Activated CD8-positive, alpha-beta memory T cell treated with anti-CD3 and anti-CD28 coated beads, Interleukin-2, amount 10 ng/mL, durations not matched to agents 7 days and 5 days (primary cell): ENCODE measurements at regions not wholly inside any gene's neighbourhood (a gene's known extent, or its start where the extent isn't known, plus 50 kb on each side); places are given as distances from the start of the nearest gene placed in this dataset.
"Not testable (repeated sequence)": the region's sequence is repeated elsewhere in the genome, so short reads cannot be mapped to it uniquely, and the experiment has no call there.

Experiments
- ATAC-seq: fragments of 150-1000 bp; cut with Tn5 transposase; one replicate; pipeline ENCODE4 v1.10.0; 2021; ENCODE audit warnings: moderate library complexity
- CTCF ChIA-PET: fragments of 350-600 bp; sonication (Branson Sonifier 250); formaldehyde crosslinking; loops from one replicate; lab custom pipeline; 2021; ENCODE audit warnings: antibody characterized with exemption; lab: Charles Lee
- DNase-seq: peaks from one replicate; pipeline ENCODE4 v3.0.0-alpha.2; 2020
- H3K27ac Mint-ChIP-seq: one replicate; pipeline ENCODE4 v1.8.0; 2021; ENCODE audit warnings: mild to moderate bottlenecking, mixed read lengths
- H3K27me3 Mint-ChIP-seq: one replicate; pipeline ENCODE4 v1.8.0; 2021; ENCODE audit warnings: mixed read lengths
- H3K36me3 Mint-ChIP-seq: one replicate; pipeline ENCODE4 v1.8.0; 2021; ENCODE audit warnings: mild to moderate bottlenecking, mixed read lengths
- H3K4me1 Mint-ChIP-seq: one replicate; pipeline ENCODE4 v1.8.0; 2021; ENCODE audit warnings: mixed read lengths
- H3K4me3 Mint-ChIP-seq: one replicate; pipeline ENCODE4 v1.8.0; 2021; ENCODE audit warnings: mild to moderate bottlenecking, moderate library complexity, mixed read lengths
- H3K9me3 Mint-ChIP-seq: one replicate; pipeline ENCODE4 v1.8.0; 2022; ENCODE audit warnings: low read depth, mixed read lengths

- H3K9me3 Mint-ChIP-seq: no peaks in the 10 kb centered on the region
- H3K36me3 Mint-ChIP-seq: no peaks in the 10 kb centered on the region
- H3K4me1 Mint-ChIP-seq: no peaks in the 10 kb centered on the region
- H3K27ac Mint-ChIP-seq: no peak overlapping the region
- CTCF ChIA-PET: no interaction called here
- no peak overlapping the region for H3K4me3 Mint-ChIP-seq
- H3K27me3 Mint-ChIP-seq: no peaks in the 10 kb centered on the region
- no peak for ATAC-seq
- DNase-seq: no peak
Measured at GRCh38 chr4:26227601-26228229, 93.1 kb upstream of the RBPJ start.

GRCh38 chr4:26228883-26229282, 91.9 kb upstream of the RBPJ start:
- Mint-ChIP-seq H3K27me3 (peaks cover 5% of the 10 kb centered on the region), H3K27ac (no peak overlapping the region), H3K9me3 (no peaks in the 10 kb centered on the region), H3K36me3 (no peaks in the 10 kb centered on the region), H3K4me3 (no peak overlapping the region), H3K4me1 (peaks cover 8% of the 10 kb centered on the region)
- CTCF ChIA-PET: interaction anchor here (1.1 kb wide), 1 partner anchor 8 kb away, joined by 3 read pairs; no protein-coding TSS in a partner anchor
- DNase-seq: no peak
- ATAC-seq: no peak

GRCh38 chr4:26229974-26230373, 90.8 kb upstream of the RBPJ start:
- Mint-ChIP-seq H3K4me3 (no peak overlapping the region), H3K4me1 (peaks cover 9% of the 10 kb centered on the region), H3K27ac (no peak overlapping the region), H3K36me3 (no peaks in the 10 kb centered on the region), H3K27me3 (peaks cover 5% of the 10 kb centered on the region), H3K9me3 (no peaks in the 10 kb centered on the region)
- DNase-seq: no peak
- CTCF ChIA-PET: no interaction called here
- no peak for ATAC-seq

GRCh38 chr4:26233350-26233749, 87.5 kb upstream of the RBPJ start:
- H3K27me3 Mint-ChIP-seq: peaks cover 5% of the 10 kb centered on the region
- no peak overlapping the region for H3K27ac Mint-ChIP-seq
- DNase-seq (no peak), ATAC-seq (no peak)
- H3K4me3 Mint-ChIP-seq: no peak overlapping the region
- peaks cover 1% of the 10 kb centered on the region for H3K36me3 Mint-ChIP-seq
- CTCF ChIA-PET: interaction anchor here (0.8 to 1.0 kb wide), 3 partner anchors 16 to 245 kb away, joined by 3 read pairs; no protein-coding TSS in a partner anchor
- H3K4me1 Mint-ChIP-seq: peaks cover 9% of the 10 kb centered on the region
- H3K9me3 Mint-ChIP-seq: peaks cover 1% of the 10 kb centered on the region

- no peak for ATAC-seq
- no peak for DNase-seq
- CTCF ChIA-PET: interaction anchor here (0.8 to 1.0 kb wide), 2 partner anchors 11 to 95 kb away, joined by 3 to 4 read pairs; no protein-coding TSS in a partner anchor
- Mint-ChIP-seq H3K27ac (no peak overlapping the region), H3K36me3 (peaks cover 1% of the 10 kb centered on the region), H3K27me3 (peaks cover 5% of the 10 kb centered on the region), H3K9me3 (peaks cover 1% of the 10 kb centered on the region), H3K4me1 (peaks cover 9% of the 10 kb centered on the region), H3K4me3 (no peak overlapping the region)
Measured at GRCh38 chr4:26235500-26235899, 85.3 kb upstream of the RBPJ start.

GRCh38 chr4:26237916-26238315, 82.9 kb upstream of the RBPJ start:
- DNase-seq: no peak
- no peak overlapping the region for H3K4me3 Mint-ChIP-seq
- no peak for ATAC-seq
- H3K27ac Mint-ChIP-seq: no peak overlapping the region
- peaks cover 4% of the 10 kb centered on the region for H3K27me3 Mint-ChIP-seq
- peaks cover 1% of the 10 kb centered on the region for H3K9me3 Mint-ChIP-seq
- CTCF ChIA-PET: no interaction called here
- peaks cover 9% of the 10 kb centered on the region for H3K4me1 Mint-ChIP-seq
- peaks cover 1% of the 10 kb centered on the region for H3K36me3 Mint-ChIP-seq

- ATAC-seq: no peak
- Mint-ChIP-seq H3K4me3 (no peak overlapping the region), H3K27ac (no peak overlapping the region), H3K36me3 (peaks cover 1% of the 10 kb centered on the region), H3K4me1 (peaks cover 6% of the 10 kb centered on the region), H3K27me3 (peaks cover 1% of the 10 kb centered on the region), H3K9me3 (peaks cover 1% of the 10 kb centered on the region)
- DNase-seq: no peak
- CTCF ChIA-PET: no interaction called here
Measured at GRCh38 chr4:26238426-26238777, 82.4 kb upstream of the RBPJ start.

- CTCF ChIA-PET: no interaction called here
- H3K4me3 Mint-ChIP-seq: no peak overlapping the region
Measured at GRCh38 chr4:26238778-26239679, 81.8 kb upstream of the RBPJ start.

GRCh38 chr4:26239801-26240200, 81.0 kb upstream of the RBPJ start:
- ATAC-seq (no peak), DNase-seq (no peak)
- no peak overlapping the region for H3K27ac Mint-ChIP-seq
- H3K27me3 Mint-ChIP-seq: no peaks in the 10 kb centered on the region
- peaks cover 1% of the 10 kb centered on the region for H3K9me3 Mint-ChIP-seq
- CTCF ChIA-PET: no interaction called here
- H3K4me3 Mint-ChIP-seq: no peak overlapping the region
- peaks cover 1% of the 10 kb centered on the region for H3K36me3 Mint-ChIP-seq
- H3K4me1 Mint-ChIP-seq: no peaks in the 10 kb centered on the region

More at GRCh38 chr4:26238778-26239679, 81.8 kb upstream of the RBPJ start:
- Mint-ChIP-seq H3K36me3 (peaks cover 1% of the 10 kb centered on the region), H3K27ac (no peak overlapping the region), H3K9me3 (peaks cover 1% of the 10 kb centered on the region), H3K4me1 (no peaks in the 10 kb centered on the region), H3K27me3 (no peaks in the 10 kb centered on the region)
- DNase-seq (no peak), ATAC-seq (no peak)

- ATAC-seq: no peak
- Mint-ChIP-seq H3K27me3 (no peaks in the 10 kb centered on the region), H3K4me1 (no peaks in the 10 kb centered on the region), H3K27ac (no peak overlapping the region), H3K36me3 (peaks cover under 1% of the 10 kb centered on the region), H3K9me3 (no peaks in the 10 kb centered on the region), H3K4me3 (no peak overlapping the region)
- CTCF ChIA-PET: no interaction called here
- no peak for DNase-seq
Measured at GRCh38 chr4:26241179-26241578, 79.6 kb upstream of the RBPJ start.

- no peaks in the 10 kb centered on the region for H3K9me3 Mint-ChIP-seq
- no peak overlapping the region for H3K27ac Mint-ChIP-seq
- ATAC-seq: no peak
- H3K27me3 Mint-ChIP-seq: no peaks in the 10 kb centered on the region
- H3K36me3 Mint-ChIP-seq: no peaks in the 10 kb centered on the region
- CTCF ChIA-PET: no interaction called here
- H3K4me3 Mint-ChIP-seq: no peak overlapping the region
- DNase-seq: no peak
- H3K4me1 Mint-ChIP-seq: no peaks in the 10 kb centered on the region
Measured at GRCh38 chr4:26242451-26242850, 78.4 kb upstream of the RBPJ start.

GRCh38 chr4:26244138-26244537, 76.7 kb upstream of the RBPJ start:
- not testable (repeated sequence) for ATAC-seq, H3K4me3 Mint-ChIP-seq, H3K36me3 Mint-ChIP-seq, H3K27me3 Mint-ChIP-seq, H3K4me1 Mint-ChIP-seq, H3K9me3 Mint-ChIP-seq, DNase-seq, H3K27ac Mint-ChIP-seq
- CTCF ChIA-PET: interaction anchor here (1.6 kb wide), 1 partner anchor 86 kb away, joined by 3 read pairs; no protein-coding TSS in a partner anchor

- H3K9me3 Mint-ChIP-seq: no peaks in the 10 kb centered on the region
- H3K27me3 Mint-ChIP-seq: peaks cover 2% of the 10 kb centered on the region
- no peak for ATAC-seq
- H3K4me1 Mint-ChIP-seq: peaks cover 12% of the 10 kb centered on the region
- CTCF ChIA-PET: no interaction called here
- no peaks in the 10 kb centered on the region for H3K36me3 Mint-ChIP-seq
- DNase-seq: no peak
- H3K27ac Mint-ChIP-seq: no peak overlapping the region
- no peak overlapping the region for H3K4me3 Mint-ChIP-seq
Measured at GRCh38 chr4:26248647-26249046, 72.2 kb upstream of the RBPJ start.
